Endothelial cell of umbilical vein (primary cell): ENCODE measurements at regions not wholly inside any gene's neighbourhood (a gene's known extent, or its start where the extent isn't known, plus 50 kb on each side); places are given as distances from the start of the nearest gene placed in this dataset.

Experiments used
- BruUV-seq: library from RNA; stranded (reverse); fragments of 400-500 nt; replicated peaks from 2 replicates; lab custom pipeline; 2021; lab: Mats Ljungman, UMichigan
- CTCF ChIA-PET: fragments of 300-600, 350-600 bp; sonication (Branson Sonifier 250); formaldehyde crosslinking; loops from one replicate; lab custom pipeline; 2021; ENCODE audit warnings: antibody characterized with exemption, inconsistent platforms; lab: Charles Lee
- POLR2A ChIA-PET: fragments of 300-600, 350-600 bp; sonication (Branson Sonifier 250); formaldehyde crosslinking; loops from one replicate; lab custom pipeline; 2021; ENCODE audit warnings: antibody characterized with exemption, inconsistent platforms; lab: Charles Lee
- DNase-seq: peaks from one replicate; pipeline ENCODE4 v3.0.0-alpha.2; 2011; ENCODE audit warnings: low read depth, low spot score
- FAIRE-seq: peaks from 2 replicates; lab custom pipeline; 2011; peaks lifted over from hg19 to GRCh38; lab: Jason Lieb, UNC
- H2AFZ ChIP-seq: 2 replicates; pipeline ENCODE4 v1.6.0; 2012; ENCODE audit warnings: low read depth, low read length, control low read depth, inconsistent platforms
- H3K27ac ChIP-seq: 2 replicates; pipeline ENCODE4 v1.5.1; 2011; ENCODE audit warnings: low read depth, mild to moderate bottlenecking, control low read depth, low read length, moderate library complexity; ENCODE audit not compliant: insufficient read depth
- H3K27me3 ChIP-seq, 2 experiments: 2 replicates each; pipeline versions ENCODE4 v1.6.0 to v1.6.1; 2011; ENCODE audit warnings: low read length in 2 of 2, mixed read lengths in 1 of 2; ENCODE audit not compliant: control insufficient read depth in 2 of 2, insufficient read depth in 2 of 2
- H3K36me3 ChIP-seq, 2 experiments: 2 replicates in 1 of 2; 3 replicates in 1 of 2; pipeline ENCODE4 v1.5.1; 2011; ENCODE audit warnings: low read length in 2 of 2, mild to moderate bottlenecking in 1 of 2, moderate library complexity in 1 of 2; ENCODE audit not compliant: control insufficient read depth in 2 of 2, insufficient read depth in 2 of 2; ENCODE audit errors: extremely low read depth in 1 of 2
- H3K4me1 ChIP-seq: 3 replicates; pipeline ENCODE4 v1.5.1; 2011; ENCODE audit warnings: mild to moderate bottlenecking, low read length; ENCODE audit not compliant: control insufficient read depth, insufficient read depth; ENCODE audit errors: extremely low read depth
- H3K4me2 ChIP-seq: 2 replicates; pipeline ENCODE4 v1.6.1; 2011; ENCODE audit warnings: low read length, control low read depth, mixed read lengths; ENCODE audit not compliant: insufficient read depth
- H3K4me3 ChIP-seq, 3 experiments: fragments of 200-600 bp in 1 of 3; sonication (generic), shearing (Covaris generic) in 1 of 3; replicated peaks in 1 of 3; 2 replicates each; pipeline ENCODE4 v1.5.1; 2011 to 2016; ENCODE audit warnings: control low read depth in 3 of 3, low read length in 3 of 3, mild to moderate bottlenecking in 2 of 3, inconsistent platforms in 1 of 3, low read depth in 1 of 3, moderate library complexity in 1 of 3; ENCODE audit not compliant: insufficient read depth in 1 of 3
- H3K79me2 ChIP-seq: 2 replicates; pipeline ENCODE4 v1.6.0; 2012; ENCODE audit warnings: low read length, inconsistent platforms; ENCODE audit not compliant: control insufficient read depth, insufficient read depth
- H3K9ac ChIP-seq: replicated peaks from 2 replicates; pipeline ENCODE3; 2011; ENCODE audit warnings: low read length, control low read depth; ENCODE audit not compliant: insufficient read depth; ENCODE audit errors: extremely low read depth
- H3K9me1 ChIP-seq: replicated peaks from 3 replicates; pipeline ENCODE4 v1.6.0; 2011; ENCODE audit warnings: mild to moderate bottlenecking, low read length; ENCODE audit not compliant: control insufficient read depth, insufficient read depth; ENCODE audit errors: extremely low read depth
- H3K9me3 ChIP-seq: replicated peaks from 2 replicates; pipeline ENCODE4 v1.5.1; 2012; ENCODE audit warnings: low read length, inconsistent platforms; ENCODE audit not compliant: control insufficient read depth, insufficient read depth
- H4K20me1 ChIP-seq: replicated peaks from 2 replicates; pipeline ENCODE3; 2011; ENCODE audit warnings: mild to moderate bottlenecking, low read length; ENCODE audit not compliant: control insufficient read depth, insufficient read depth; ENCODE audit errors: extremely low read depth
- EZH2 ChIP-seq: IDR thresholded peaks from 2 replicates; pipeline ENCODE4 v1.6.1; 2012; ENCODE audit warnings: borderline replicate concordance, low read depth, mild to moderate bottlenecking, moderate library complexity, low read length, inconsistent platforms; ENCODE audit not compliant: severe bottlenecking
- FOS ChIP-seq: IDR thresholded peaks from 2 replicates; pipeline ENCODE4 v1.6.1; 2011; ENCODE audit warnings: mild to moderate bottlenecking, low read length, moderate library complexity, borderline replicate concordance; ENCODE audit not compliant: insufficient read depth
- GATA2 ChIP-seq: IDR thresholded peaks from 2 replicates; pipeline ENCODE4 v1.7.0; 2011; ENCODE audit warnings: low read depth, mild to moderate bottlenecking, moderate library complexity, mixed read lengths, low read length; ENCODE audit not compliant: insufficient read length, insufficient read depth
- JUN ChIP-seq: IDR thresholded peaks from 2 replicates; pipeline ENCODE4 v1.6.1; 2011; ENCODE audit warnings: borderline replicate concordance, low read depth; ENCODE audit not compliant: insufficient read length, insufficient read depth
- MYC ChIP-seq: IDR thresholded peaks from one replicate; pipeline ENCODE4 v1.6.1; 2011; ENCODE audit warnings: mild to moderate bottlenecking, low read depth, low read length
- POLR2A ChIP-seq: IDR thresholded peaks from 2 replicates; pipeline ENCODE4 v1.6.1; 2012; ENCODE audit warnings: low read depth, mild to moderate bottlenecking, control low read depth, low read length
- POLR2AphosphoS5 ChIP-seq: IDR thresholded peaks from 2 replicates; pipeline ENCODE4 v1.6.1; 2012; ENCODE audit warnings: low read depth, mild to moderate bottlenecking, control low read depth, low read length, moderate library complexity; ENCODE audit not compliant: insufficient read depth
- dilution Hi-C: fragments of 300-500 bp; cut with MboI; formaldehyde crosslinking; loops from one replicate; pipeline ENCODE4 v1.15.0; 2019; ENCODE audit warnings: low sequenced_read_pairs; ENCODE audit not compliant: extremely low pct_ligation_motif_present
- intact Hi-C: fragments of 100-400 bp; cut with micrococcal nuclease; formaldehyde crosslinking; loops from one replicate; pipeline ENCODE4 v1.10.0; 2022
- TF ChIP-seq, protein P1 (sequence below): IDR thresholded peaks from 2 replicates; pipeline ENCODE4 v1.6.1; 2011; ENCODE audit not compliant: insufficient read depth, insufficient read length
- TF ChIP-seq, protein P2 (sequence below), 2 donors: IDR thresholded peaks; 1 replicate in 1 of 2; 2 replicates in 1 of 2; pipeline ENCODE4 v1.5.1; 2011; ENCODE audit warnings: low read length in 2 of 2, mild to moderate bottlenecking in 2 of 2, moderate library complexity in 2 of 2, control low read depth in 1 of 2, inconsistent platforms in 1 of 2, low read depth in 1 of 2; ENCODE audit not compliant: insufficient read depth in 1 of 2; ENCODE audit errors: extremely low read depth in 1 of 2

DNA sequence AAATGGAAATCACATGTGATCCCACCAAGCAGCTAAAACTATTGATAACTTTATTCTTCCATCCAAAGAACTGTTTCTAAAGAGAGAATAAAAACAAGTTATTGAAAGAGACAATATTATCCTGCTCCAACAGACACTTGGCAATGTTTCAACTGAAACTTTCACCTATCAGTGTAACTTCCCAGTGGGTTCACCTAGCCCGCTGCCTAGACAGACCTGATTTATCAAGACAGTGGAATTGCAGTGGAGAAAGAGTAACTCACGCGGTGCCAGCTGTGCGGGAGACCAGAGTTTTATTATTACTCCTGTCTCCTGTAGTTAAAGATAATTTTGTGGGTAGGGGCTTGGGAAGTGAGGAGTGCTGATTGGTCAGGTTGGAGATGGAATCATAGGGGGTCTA, 199.8 kb downstream of the AHR start:
- no peaks in the 10 kb centered on the region for H3K9me3 ChIP-seq
- BruUV-seq: no TSS peak
- H3K27ac ChIP-seq: no peak overlapping the region
- H3K36me3 ChIP-seq: no peaks in the 10 kb centered on the region
- POLR2A ChIA-PET: no interaction called here
- no peaks in the 10 kb centered on the region for H4K20me1 ChIP-seq
- H3K79me2 ChIP-seq: no peaks in the 10 kb centered on the region
- TF ChIP-seq FOS: no peak
- no peaks in the 10 kb centered on the region for H3K27me3 ChIP-seq
- no peak overlapping the region for H3K9ac ChIP-seq
- no peak for DNase-seq
- no peaks in the 10 kb centered on the region for H3K9me1 ChIP-seq
- CTCF ChIA-PET: interaction anchor here (0.6 to 1.9 kb wide), 5 partner anchors 13 to 573 kb away, joined by 3 to 5 read pairs (median 4); no protein-coding TSS in a partner anchor
- H3K4me3 ChIP-seq: no peak overlapping the region
- dilution Hi-C loops: no loop called here
- H3K4me1 ChIP-seq: no peaks in the 10 kb centered on the region
- no peak overlapping the region for H2AFZ ChIP-seq
- intact Hi-C loops: no loop called here
- no peak for FAIRE-seq
- no peak overlapping the region for H3K4me2 ChIP-seq

DNA sequence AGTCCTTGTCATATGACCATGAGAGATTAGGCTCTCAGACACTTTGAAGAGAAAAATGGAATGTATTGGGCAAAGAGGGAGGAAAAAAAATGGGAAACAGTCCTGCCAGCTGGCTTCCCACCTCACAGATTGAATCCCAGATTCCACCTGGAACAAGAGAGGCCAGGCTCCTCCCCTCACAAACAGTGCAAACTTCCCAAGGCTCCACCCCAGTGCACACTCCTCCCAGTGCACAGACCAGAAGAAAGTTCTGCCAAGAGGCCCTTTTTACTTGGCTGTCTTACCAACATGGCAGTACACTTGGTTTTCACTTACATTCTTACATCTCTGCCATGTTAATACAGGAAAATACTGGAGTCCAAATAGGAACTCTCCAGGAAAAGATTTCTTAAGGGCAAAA, 202.3 kb downstream of the AHR start:
- Histone ChIP-seq H3K36me3 (no peaks in the 10 kb centered on the region), H4K20me1 (no peaks in the 10 kb centered on the region), H3K9me3 (no peaks in the 10 kb centered on the region), H3K79me2 (no peaks in the 10 kb centered on the region), H2AFZ (no peak overlapping the region), H3K9ac (no peak overlapping the region), H3K4me3 (no peak overlapping the region), H3K27me3 (no peaks in the 10 kb centered on the region), H3K27ac (no peak overlapping the region), H3K9me1 (no peaks in the 10 kb centered on the region), H3K4me2 (no peak overlapping the region), H3K4me1 (no peaks in the 10 kb centered on the region)
- DNase-seq (no peak), FAIRE-seq (no peak)
- ChIA-PET CTCF (interaction anchor here (1.2 to 1.6 kb wide), 3 partner anchors 47 to 574 kb away, joined by 3 read pairs; no protein-coding TSS in a partner anchor), POLR2A (no interaction called here)
- BruUV-seq: no TSS peak
- intact Hi-C loops: no loop called here
- TF ChIP-seq FOS (no peak), JUN (no peak), MYC (no peak), POLR2A (no peak), GATA2 (no peak), POLR2AphosphoS5 (no peak), EZH2 (no peak)
- TF ChIP-seq, protein P1, sequence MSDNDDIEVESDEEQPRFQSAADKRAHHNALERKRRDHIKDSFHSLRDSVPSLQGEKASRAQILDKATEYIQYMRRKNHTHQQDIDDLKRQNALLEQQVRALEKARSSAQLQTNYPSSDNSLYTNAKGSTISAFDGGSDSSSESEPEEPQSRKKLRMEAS: no peak
- TF ChIP-seq, protein P2, sequence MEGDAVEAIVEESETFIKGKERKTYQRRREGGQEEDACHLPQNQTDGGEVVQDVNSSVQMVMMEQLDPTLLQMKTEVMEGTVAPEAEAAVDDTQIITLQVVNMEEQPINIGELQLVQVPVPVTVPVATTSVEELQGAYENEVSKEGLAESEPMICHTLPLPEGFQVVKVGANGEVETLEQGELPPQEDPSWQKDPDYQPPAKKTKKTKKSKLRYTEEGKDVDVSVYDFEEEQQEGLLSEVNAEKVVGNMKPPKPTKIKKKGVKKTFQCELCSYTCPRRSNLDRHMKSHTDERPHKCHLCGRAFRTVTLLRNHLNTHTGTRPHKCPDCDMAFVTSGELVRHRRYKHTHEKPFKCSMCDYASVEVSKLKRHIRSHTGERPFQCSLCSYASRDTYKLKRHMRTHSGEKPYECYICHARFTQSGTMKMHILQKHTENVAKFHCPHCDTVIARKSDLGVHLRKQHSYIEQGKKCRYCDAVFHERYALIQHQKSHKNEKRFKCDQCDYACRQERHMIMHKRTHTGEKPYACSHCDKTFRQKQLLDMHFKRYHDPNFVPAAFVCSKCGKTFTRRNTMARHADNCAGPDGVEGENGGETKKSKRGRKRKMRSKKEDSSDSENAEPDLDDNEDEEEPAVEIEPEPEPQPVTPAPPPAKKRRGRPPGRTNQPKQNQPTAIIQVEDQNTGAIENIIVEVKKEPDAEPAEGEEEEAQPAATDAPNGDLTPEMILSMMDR (IDR thresholded peaks at IDR 0.05; ENCODE audit: extremely low read depth in 1 of 2, insufficient read depth in 1 of 2, low read depth in 1 of 2, low read length in 2 of 2): no peak
- dilution Hi-C loops: no loop called here
